GM19035 (cell line): ENCODE measurements at regions not wholly inside any gene's neighbourhood (a gene's known extent, or its start where the extent isn't known, plus 50 kb on each side); places are given as distances from the start of the nearest gene placed in this dataset.
A peak's percentile ranks its signal among the peaks of the same experiment; 100 is the strongest.
"Not testable (repeated sequence)": the region's sequence is repeated elsewhere in the genome, so short reads cannot be mapped to it uniquely, and the experiment has no call there.

Source experiments
- ATAC-seq: cut with Tn5 transposase; IDR thresholded peaks from one replicate; pipeline ENCODE4 v1.9.1; 2021; ENCODE audit not compliant: unreplicated experiment

DNA sequence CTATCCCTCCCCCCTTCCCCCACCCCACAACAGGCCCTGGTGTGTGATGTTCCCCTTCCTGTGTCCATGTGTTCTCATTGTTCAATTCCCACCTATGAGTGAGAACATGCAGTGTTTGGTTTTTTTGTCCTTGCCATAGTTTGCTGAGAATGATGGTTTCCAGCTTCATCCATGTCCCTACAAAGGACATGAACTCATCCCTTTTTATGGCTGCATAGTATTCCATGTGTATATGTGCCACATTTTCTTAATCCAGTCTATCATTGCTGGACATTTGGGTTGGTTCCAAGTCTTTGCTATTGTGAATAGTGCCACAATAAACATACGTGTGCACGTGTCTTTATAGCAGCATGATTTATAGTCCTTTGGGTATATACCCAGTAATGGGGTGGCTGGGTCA, 52.3 kb upstream of the MAN1A2 start:
- not testable (repeated sequence) for ATAC-seq

GRCh38 chr1:117313555-117313954, 53.7 kb upstream of the MAN1A2 start:
- ATAC-seq = no peak

DNA sequence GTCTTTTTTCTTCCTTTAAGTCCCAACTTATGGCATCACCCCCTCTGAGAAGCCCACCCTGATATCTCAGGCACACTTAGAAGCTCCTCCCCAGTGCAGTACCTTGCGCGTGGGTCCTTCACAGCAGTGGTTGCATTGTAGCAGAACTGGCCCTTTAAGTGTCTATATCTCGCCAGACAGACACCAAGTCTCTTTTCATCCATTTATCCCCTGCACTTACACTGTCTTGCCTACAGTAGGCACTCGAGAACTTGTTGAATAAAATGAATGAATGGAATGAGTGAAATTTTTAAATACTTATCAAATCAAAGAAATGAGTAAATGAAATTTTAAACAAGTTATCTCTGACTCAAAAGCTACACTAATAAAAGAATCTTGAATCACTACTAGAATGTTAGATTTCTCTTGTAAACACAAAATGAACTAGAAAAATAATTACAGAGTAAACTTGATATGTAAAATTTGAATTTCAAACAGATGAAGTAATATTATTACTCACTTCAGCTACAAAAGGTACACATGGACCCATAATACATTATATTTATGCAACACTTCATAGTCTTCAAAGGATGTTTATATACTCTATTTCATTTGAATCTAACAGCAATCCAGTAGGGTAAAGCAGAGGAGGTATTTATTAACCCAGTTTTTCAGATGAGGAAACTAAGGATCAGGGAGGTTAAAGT, 54.7 kb upstream of the MAN1A2 start:
- ATAC-seq = peak; percentile 69

- no peak for ATAC-seq
Observed at GRCh38 chr1:117308311-117308916, 58.8 kb upstream of the MAN1A2 start.

DNA sequence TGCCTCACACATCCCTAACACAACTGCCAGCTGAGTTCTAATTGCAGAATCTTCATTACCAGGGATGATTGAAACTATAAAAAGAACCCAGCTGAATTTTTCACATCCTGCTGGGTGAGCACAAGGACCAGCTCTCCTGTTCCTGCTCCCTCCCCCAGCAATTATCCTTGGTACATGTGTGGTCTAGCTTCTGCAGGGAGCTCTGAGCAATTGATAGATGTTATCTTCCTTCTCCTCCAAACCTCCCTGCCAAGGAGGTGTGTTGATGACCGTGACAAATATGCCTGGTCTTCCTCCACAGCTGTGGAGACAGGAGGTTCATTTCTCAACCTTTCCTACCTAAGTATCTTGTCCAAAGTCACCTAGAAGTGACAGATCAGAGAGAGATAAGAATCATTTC, 65.3 kb upstream of the MAN1A2 start:
- no peak for ATAC-seq

DNA sequence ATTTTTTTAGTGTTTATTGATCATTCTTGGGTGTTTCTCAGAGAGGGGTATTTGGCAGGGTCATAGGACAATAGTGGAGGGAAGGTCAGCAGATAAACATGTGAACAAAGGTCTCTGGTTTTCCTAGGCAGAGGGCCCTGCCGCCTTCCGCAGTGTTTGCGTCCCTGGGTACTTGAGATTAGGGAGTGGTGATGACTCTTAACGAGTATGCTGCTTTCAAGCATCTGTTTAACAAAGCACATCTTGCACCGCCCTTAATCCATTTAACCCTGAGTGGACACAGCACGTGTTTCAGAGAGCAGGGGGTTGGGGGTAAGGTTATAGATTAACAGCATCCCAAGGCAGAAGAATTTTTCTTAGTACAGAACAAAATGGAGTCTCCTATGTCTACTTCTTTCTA, 67.1 kb upstream of the MAN1A2 start:
- ATAC-seq = not testable (repeated sequence)

- no peak for ATAC-seq
Observed at GRCh38 chr1:117295001-117295400, 72.2 kb upstream of the MAN1A2 start.

DNA sequence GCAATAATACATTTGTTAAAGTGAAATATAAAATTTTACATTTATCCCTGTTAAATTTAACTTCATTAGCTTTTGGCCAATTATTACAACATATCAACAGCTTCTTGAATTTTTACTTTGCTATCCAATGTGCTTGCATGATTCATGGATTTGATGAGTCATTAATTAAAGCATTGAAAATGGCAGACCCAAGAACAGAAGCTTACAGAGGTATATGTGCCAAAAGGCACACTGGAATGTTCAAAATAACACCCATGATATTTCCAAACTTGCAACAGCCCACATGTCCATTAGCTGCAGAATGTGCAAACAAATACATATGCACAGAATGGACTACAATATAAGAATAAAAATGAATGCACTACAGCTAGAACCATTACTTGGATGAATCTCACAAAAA, 76.4 kb upstream of the MAN1A2 start:
- no peak for ATAC-seq

DNA sequence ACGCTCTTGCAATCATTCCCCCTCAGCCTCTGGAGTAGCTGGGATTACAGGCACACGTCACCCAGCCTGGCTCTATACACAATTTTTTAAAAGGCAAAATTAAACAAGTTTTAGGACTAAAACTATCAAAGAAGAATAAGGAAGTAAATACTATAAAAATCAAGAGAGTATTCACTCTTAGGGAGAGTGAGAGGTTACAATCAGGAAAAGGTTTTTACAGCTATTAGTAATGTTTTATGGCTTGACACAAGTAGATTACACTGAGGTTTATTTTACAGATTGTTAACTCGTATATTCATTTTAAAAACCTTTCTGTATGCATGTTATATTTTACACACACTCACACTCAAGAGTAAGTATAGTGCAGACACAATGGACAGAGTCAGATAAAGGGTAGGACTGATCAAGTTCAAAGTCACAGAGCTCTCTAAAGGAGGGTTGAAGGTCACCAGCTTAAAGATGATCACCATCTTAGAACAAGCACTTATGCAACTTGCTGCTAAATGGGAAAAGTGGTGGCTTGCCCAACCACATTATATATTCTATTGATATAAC, 77.9 kb upstream of the MAN1A2 start:
- ATAC-seq = no peak

DNA sequence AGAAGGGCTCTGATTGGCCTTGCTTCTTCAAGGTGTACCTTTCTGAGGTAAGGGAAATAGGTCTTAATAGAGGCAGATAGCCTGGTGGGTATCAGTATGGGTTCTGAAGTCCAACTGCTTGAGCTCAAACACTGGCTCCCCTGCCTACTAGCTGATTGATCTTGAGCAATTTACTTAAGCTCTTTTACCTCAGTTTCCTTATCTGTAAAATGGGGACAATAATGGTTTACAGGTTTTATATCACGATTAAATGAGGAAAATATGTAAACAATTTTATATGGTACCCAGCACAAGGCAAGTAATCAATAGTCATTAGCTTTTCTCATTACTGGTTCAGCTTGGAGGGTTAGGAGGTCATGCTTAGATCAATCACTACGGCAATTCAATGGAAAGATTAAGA, 75.8 kb upstream of the VTCN1 start:
- ATAC-seq = no peak

DNA sequence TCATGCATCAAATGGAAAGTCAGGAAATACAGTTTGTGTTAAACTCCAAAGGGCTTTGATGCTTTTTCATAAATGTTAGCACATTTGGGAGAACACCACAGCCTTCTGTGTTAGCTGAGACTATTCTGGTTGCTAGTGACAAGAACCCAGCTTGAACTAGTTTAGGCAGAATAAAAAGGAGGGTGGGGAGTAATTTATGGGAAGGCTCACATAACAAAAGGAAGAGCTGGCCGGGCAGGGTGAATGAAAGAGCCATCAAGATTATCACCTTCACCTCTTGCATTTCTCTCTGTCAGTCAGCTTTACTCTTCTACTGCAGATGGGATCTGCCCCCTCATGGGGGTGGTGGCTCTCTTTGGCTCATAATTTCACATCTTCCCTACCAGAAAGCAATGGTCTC, 75.4 kb upstream of the VTCN1 start:
- ATAC-seq = no peak

DNA sequence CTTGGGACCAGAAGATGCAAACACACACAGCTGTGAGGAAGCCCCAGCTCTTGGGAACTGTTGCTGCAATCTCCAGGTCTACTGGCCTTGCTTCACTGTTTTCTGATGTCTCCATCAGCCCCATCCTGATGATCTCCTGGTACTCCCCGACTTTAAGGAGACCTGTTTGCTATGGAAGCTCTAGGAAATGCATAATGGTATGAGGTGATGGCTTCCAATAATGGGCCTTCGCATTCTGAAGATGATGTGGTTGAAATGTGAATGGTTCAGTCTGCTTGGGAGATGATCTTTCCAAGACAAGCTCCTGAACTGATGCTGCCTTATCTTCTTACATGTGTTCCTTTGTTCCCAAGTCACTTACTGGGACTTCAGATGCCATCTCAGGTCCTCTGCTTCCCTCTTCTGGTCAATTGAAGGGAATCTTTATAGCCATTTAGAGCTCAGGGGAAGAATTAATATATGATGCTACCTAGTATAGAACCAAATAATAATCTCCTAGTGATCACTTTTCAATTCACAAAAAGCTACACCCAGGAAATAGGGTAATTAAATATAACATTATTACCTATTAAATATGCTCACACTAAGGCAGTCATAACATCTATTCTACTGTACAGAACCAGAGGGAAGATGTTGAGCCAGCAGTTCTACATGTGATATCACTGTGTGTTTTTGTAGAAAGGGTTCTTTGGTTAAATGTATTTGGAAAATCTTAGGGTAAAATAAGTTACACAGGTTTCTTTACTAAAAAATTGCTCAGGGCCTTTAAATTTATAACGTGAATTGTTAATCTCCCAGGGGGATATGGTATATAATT, 73.9 kb upstream of the VTCN1 start:
- no peak for ATAC-seq

- no peak for ATAC-seq
Observed at GRCh38 chr1:117278531-117278930, 67.8 kb upstream of the VTCN1 start.

GRCh38 chr1:117275055-117275454, 64.3 kb upstream of the VTCN1 start:
- ATAC-seq = no peak

GRCh38 chr1:117271959-117272358, 61.2 kb upstream of the VTCN1 start:
- ATAC-seq = no peak

- ATAC-seq = no peak
Observed at GRCh38 chr1:117271129-117271528, 60.4 kb upstream of the VTCN1 start.

GRCh38 chr1:117270679-117271078, 60.0 kb upstream of the VTCN1 start:
- ATAC-seq = no peak

- no peak for ATAC-seq
Observed at GRCh38 chr1:117268535-117269455, 58.1 kb upstream of the VTCN1 start.

DNA sequence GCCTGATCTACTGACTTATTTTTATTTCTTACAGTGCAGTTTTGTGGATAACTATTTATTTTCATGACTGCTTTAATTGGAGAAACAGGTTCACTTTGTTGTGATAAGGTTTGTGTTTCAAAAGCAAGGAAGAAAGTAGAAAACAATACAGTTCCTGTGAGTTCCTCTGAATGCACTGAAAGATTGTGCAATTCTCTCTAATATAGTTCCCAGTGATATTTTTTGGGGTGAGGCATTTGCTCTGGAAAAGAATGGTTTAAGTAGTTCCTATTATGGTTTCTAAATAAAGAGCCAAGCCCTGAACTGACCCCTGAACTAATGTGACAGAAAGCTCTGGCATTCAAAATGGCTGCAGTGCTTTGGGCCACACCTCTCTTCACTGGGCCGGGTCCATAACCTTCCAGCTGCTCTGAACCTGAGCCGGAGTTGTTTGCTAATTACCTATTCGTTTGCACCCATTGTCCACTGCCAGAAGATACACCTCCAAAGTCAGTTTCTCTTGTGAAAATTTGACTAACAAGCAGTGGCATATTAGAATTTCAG, 56.6 kb upstream of the VTCN1 start:
- no peak for ATAC-seq

GRCh38 chr1:117262976-117263375, 52.2 kb upstream of the VTCN1 start:
- ATAC-seq = no peak

GRCh38 chr1:117261424-117261785, 50.7 kb upstream of the VTCN1 start:
- ATAC-seq = no peak
